ENCODE measurements at regions not wholly inside any gene's neighbourhood (a gene's known extent, or its start where the extent isn't known, plus 50 kb on each side); places are given as distances from the start of the nearest gene placed in this dataset.

GRCh38 chr11:115929618-115930129, 425.5 kb upstream of the CADM1 start:
- no peak for DNase-seq
- Histone ChIP-seq H3K36me3 (replicated peaks in 1 of 2; ENCODE audit: control insufficient read depth in 1 of 2, insufficient read depth in 2 of 2, low read length in 2 of 2) (no peaks in the 10 kb centered on the region), H4K20me1 (ENCODE audit: insufficient read depth, low read length) (no peaks in the 10 kb centered on the region), H3K9me3 (replicated peaks in 1 of 2; ENCODE audit: control insufficient read depth in 1 of 2, insufficient read depth in 1 of 2, low read length in 2 of 2) (no peaks in the 10 kb centered on the region), H3K79me2 (ENCODE audit: insufficient read depth, low read length) (no peaks in the 10 kb centered on the region), H3K9ac (ENCODE audit: insufficient read depth, low read length, poor library complexity, severe bottlenecking) (no peak overlapping the region), H2AFZ (ENCODE audit: insufficient read depth, low read depth, low read length, poor library complexity, severe bottlenecking) (no peak overlapping the region), H3K4me1 (ENCODE audit: control insufficient read depth in 1 of 2, insufficient read depth in 2 of 2, low read length in 2 of 2) (peaks cover 51 to 53% of the 10 kb centered on the region in 2 donors), H3K4me2 (replicated peaks; ENCODE audit: extremely low read depth, low read length, poor library complexity, severe bottlenecking) (no peak overlapping the region), H3K27ac (ENCODE audit: low read depth in 1 of 2, low read length in 2 of 2) (no peak overlapping the region), H3K4me3 (replicated peaks in 1 of 3; ENCODE audit: low read depth in 2 of 3, low read length in 3 of 3) (no peak overlapping the region), H3K27me3 (ENCODE audit: control insufficient read depth in 2 of 2, insufficient read depth in 2 of 2, low read length in 2 of 2) (peaks cover 0 to 3% of the 10 kb centered on the region in 2 donors)
- peaks cover 0 to 2% of the 10 kb centered on the region in 2 donors for H3K36me3 Mint-ChIP-seq
- 80% methylated on average over 1 of the region's 6 CpGs for WGBS (ENCODE audit: insufficient coverage)
- H3K27ac Mint-ChIP-seq, result peak overlapping the region in 1 of 7 donors; percentile 47
- peak overlapping the region in 1 of 2 donors; percentile 86 for H3K4me3 Mint-ChIP-seq
- H3K4me1 Mint-ChIP-seq, result peaks cover 44% of the 10 kb centered on the region
- H3K27me3 Mint-ChIP-seq (ENCODE audit: low read depth in 3 of 3), result peaks cover 20 to 21% (median 21%) of the 10 kb centered on the region in 3 donors
- H3K9me3 Mint-ChIP-seq, result peaks cover 0 to 6% (median 0%) of the 10 kb centered on the region in 7 donors
- intact Hi-C loops (cut with micrococcal nuclease), result loop anchor here in 1 of 2 donors (5.0 kb wide), 1 partner anchor 57 kb away; no protein-coding TSS in a partner anchor
- no peak for TF ChIP-seq CTCF (IDR thresholded peaks at IDR 0.05)

GRCh38 chr11:115928811-115929210, 424.6 kb upstream of the CADM1 start:
- H3K4me1 ChIP-seq (ENCODE audit: control insufficient read depth in 1 of 2, insufficient read depth in 2 of 2, low read length in 2 of 2), result peaks cover 51 to 53% of the 10 kb centered on the region in 2 donors
- H4K20me1 ChIP-seq (ENCODE audit: insufficient read depth, low read length), result no peaks in the 10 kb centered on the region
- no peak overlapping the region for H3K4me2 ChIP-seq (replicated peaks; ENCODE audit: extremely low read depth, low read length, poor library complexity, severe bottlenecking)
- peaks cover 0 to 6% (median 0%) of the 10 kb centered on the region in 7 donors for H3K9me3 Mint-ChIP-seq
- H3K4me3 ChIP-seq (replicated peaks in 1 of 3; ENCODE audit: low read depth in 2 of 3, low read length in 3 of 3), result no peak overlapping the region
- no peaks in the 10 kb centered on the region for H3K79me2 ChIP-seq (ENCODE audit: insufficient read depth, low read length)
- no CpG with 5 or more reads among the region's 2 CpGs for WGBS (ENCODE audit: insufficient coverage)
- H3K4me1 Mint-ChIP-seq, result peaks cover 44% of the 10 kb centered on the region
- H3K9me3 ChIP-seq (replicated peaks in 1 of 2; ENCODE audit: control insufficient read depth in 1 of 2, insufficient read depth in 1 of 2, low read length in 2 of 2), result no peaks in the 10 kb centered on the region
- intact Hi-C loops (cut with micrococcal nuclease), result loop anchor here in 1 of 2 donors (5.0 kb wide), 1 partner anchor 57 kb away; no protein-coding TSS in a partner anchor
- no peak for TF ChIP-seq CTCF (IDR thresholded peaks at IDR 0.05)
- peaks cover 0 to 2% of the 10 kb centered on the region in 2 donors for H3K36me3 Mint-ChIP-seq
- no peak overlapping the region for H2AFZ ChIP-seq (ENCODE audit: insufficient read depth, low read depth, low read length, poor library complexity, severe bottlenecking)
- H3K27me3 Mint-ChIP-seq (ENCODE audit: low read depth in 3 of 3), result peaks cover 19 to 22% (median 20%) of the 10 kb centered on the region in 3 donors
- no peak overlapping the region for H3K27ac Mint-ChIP-seq
- DNase-seq, result no peak
- H3K27ac ChIP-seq (ENCODE audit: low read depth in 1 of 2, low read length in 2 of 2), result no peak overlapping the region
- H3K36me3 ChIP-seq (replicated peaks in 1 of 2; ENCODE audit: control insufficient read depth in 1 of 2, insufficient read depth in 2 of 2, low read length in 2 of 2), result no peaks in the 10 kb centered on the region
- peaks cover 0 to 3% of the 10 kb centered on the region in 2 donors for H3K27me3 ChIP-seq (ENCODE audit: control insufficient read depth in 2 of 2, insufficient read depth in 2 of 2, low read length in 2 of 2)
- no peak overlapping the region for H3K9ac ChIP-seq (ENCODE audit: insufficient read depth, low read length, poor library complexity, severe bottlenecking)
- H3K4me3 Mint-ChIP-seq, result peak overlapping the region in 1 of 2 donors; percentile 30

Data from CD14-positive monocyte (primary cell).